OCI-LY1 (cell line): ENCODE measurements at regions not wholly inside any gene's neighbourhood (a gene's known extent, or its start where the extent isn't known, plus 50 kb on each side); places are given as distances from the start of the nearest gene placed in this dataset.

ENCODE experiments used
- H2AFZ ChIP-seq: fragments of 200-600 bp; sonication (generic), shearing (Covaris generic); 2 replicates; pipeline ENCODE4 v1.6.0; 2014; ENCODE audit warnings: antibody characterized with exemption, mild to moderate bottlenecking, low read length
- H3F3A ChIP-seq: fragments of 200-600 bp; sonication (generic), shearing (Covaris generic); 2 replicates; pipeline ENCODE4 v1.6.0; 2014; ENCODE audit warnings: mild to moderate bottlenecking, antibody characterized with exemption, low read length, moderate library complexity; ENCODE audit not compliant: insufficient read depth
- H3K27ac ChIP-seq: fragments of 200-600 bp; sonication (generic); 2 replicates; pipeline ENCODE4 v1.5.1; 2014; ENCODE audit warnings: low read length, mixed run types, mild to moderate bottlenecking, low read depth; ENCODE audit not compliant: poor library complexity, severe bottlenecking
- H3K27me3 ChIP-seq: fragments of 200-600 bp; sonication (generic); 2 replicates; pipeline ENCODE4 v1.6.0; 2014; ENCODE audit warnings: antibody characterized with exemption, mild to moderate bottlenecking, low read length, moderate library complexity; ENCODE audit not compliant: insufficient read depth
- H3K36me3 ChIP-seq: fragments of 200-600 bp; sonication (generic); 2 replicates; pipeline ENCODE4 v1.6.1; 2014; ENCODE audit warnings: mild to moderate bottlenecking, antibody characterized with exemption, low read length, moderate library complexity, mixed read lengths; ENCODE audit not compliant: insufficient read depth
- H3K4me1 ChIP-seq: fragments of 200-600 bp; sonication (generic); 2 replicates; pipeline ENCODE4 v1.5.1; 2014; ENCODE audit warnings: mild to moderate bottlenecking, low read length, moderate library complexity; ENCODE audit not compliant: insufficient read depth, severe bottlenecking
- H3K4me2 ChIP-seq: fragments of 200-600 bp; sonication (generic), shearing (Covaris generic); 2 replicates; pipeline ENCODE4 v1.6.1; 2014; ENCODE audit warnings: low read length
- H3K4me3 ChIP-seq: fragments of 200-600 bp; sonication (generic); 2 replicates; pipeline ENCODE4 v1.5.1; 2014; ENCODE audit warnings: low read length, low read depth, mild to moderate bottlenecking, mixed read lengths; ENCODE audit not compliant: poor library complexity, severe bottlenecking
- H3K79me2 ChIP-seq: fragments of 200-600 bp; shearing (Covaris generic); 2 replicates; pipeline ENCODE4 v1.6.1; 2016; ENCODE audit warnings: mixed run types, low read length, mixed read lengths; ENCODE audit not compliant: insufficient read depth
- H3K9ac ChIP-seq: fragments of 200-600 bp; sonication (generic), shearing (Covaris generic); 2 replicates; pipeline ENCODE4 v1.6.1; 2014; ENCODE audit warnings: mild to moderate bottlenecking, low read length, mixed read lengths
- H3K9me2 ChIP-seq: fragments of 200-600 bp; sonication (generic), shearing (Covaris generic); 2 replicates; pipeline ENCODE4 v1.6.1; 2014; ENCODE audit warnings: low read depth, mild to moderate bottlenecking, low read length, mixed read lengths
- H3K9me3 ChIP-seq: fragments of 200-600 bp; shearing (Covaris generic); 2 replicates; pipeline ENCODE4 v1.6.1; 2014; ENCODE audit warnings: low read length, mixed read lengths
- H4K20me1 ChIP-seq: fragments of 200-600 bp; sonication (generic), shearing (Covaris generic); 2 replicates; pipeline ENCODE4 v1.6.0; 2016; ENCODE audit warnings: mild to moderate bottlenecking, low read length; ENCODE audit not compliant: insufficient read depth
- CTCF ChIP-seq: fragments of 200-600 bp; sonication (generic), shearing (Covaris generic); IDR thresholded peaks from 2 replicates; pipeline ENCODE4 v1.5.1; 2017; ENCODE audit warnings: mild to moderate bottlenecking, antibody characterized with exemption, low read length, moderate library complexity, mixed read lengths
- EZH2 ChIP-seq: fragments of 200-600 bp; sonication (generic), shearing (Covaris generic); IDR thresholded peaks from 2 replicates; pipeline ENCODE4 v1.8.0; 2017; ENCODE audit warnings: borderline replicate concordance, mixed run types, mild to moderate bottlenecking, antibody characterized with exemption, low read length, moderate library complexity, mixed read lengths

GRCh38 chr7:16078076-16078952 lies 343.0 kb downstream of the CRPPA start:
- H3K9ac ChIP-seq, result no peak overlapping the region
- H2AFZ ChIP-seq, result no peak overlapping the region
- H3K4me2 ChIP-seq, result no peak overlapping the region
- no peaks in the 10 kb centered on the region for H3K27me3 ChIP-seq
- H3K4me1 ChIP-seq, result no peaks in the 10 kb centered on the region
- no peak overlapping the region for H3K4me3 ChIP-seq
- TF ChIP-seq CTCF (peak; percentile 80), EZH2 (no peak)
- no peaks in the 10 kb centered on the region for H3K9me2 ChIP-seq
- H3K9me3 ChIP-seq, result no peaks in the 10 kb centered on the region
- H3K79me2 ChIP-seq, result no peaks in the 10 kb centered on the region
- H3K36me3 ChIP-seq, result no peaks in the 10 kb centered on the region
- no peaks in the 10 kb centered on the region for H4K20me1 ChIP-seq
- H3F3A ChIP-seq, result no peaks in the 10 kb centered on the region
- H3K27ac ChIP-seq, result no peak overlapping the region

- H3K27ac ChIP-seq, result no peak overlapping the region
- no peaks in the 10 kb centered on the region for H3K4me1 ChIP-seq
- H2AFZ ChIP-seq, result no peak overlapping the region
- no peaks in the 10 kb centered on the region for H3K79me2 ChIP-seq
- H3K4me3 ChIP-seq, result no peak overlapping the region
- H3K9ac ChIP-seq, result no peak overlapping the region
- no peaks in the 10 kb centered on the region for H3K9me3 ChIP-seq
- peak; percentile 80 for TF ChIP-seq CTCF
- no peak for TF ChIP-seq EZH2
- H3K36me3 ChIP-seq, result no peaks in the 10 kb centered on the region
- H4K20me1 ChIP-seq, result no peaks in the 10 kb centered on the region
- no peaks in the 10 kb centered on the region for H3K27me3 ChIP-seq
- H3K4me2 ChIP-seq, result no peak overlapping the region
- H3F3A ChIP-seq, result no peaks in the 10 kb centered on the region
- H3K9me2 ChIP-seq, result no peaks in the 10 kb centered on the region
These were observed 350.0 kb downstream of the CRPPA start for GRCh38 chr7:16071246-16071857.

- Histone ChIP-seq H2AFZ (no peak overlapping the region), H3K79me2 (no peaks in the 10 kb centered on the region), H3K4me2 (no peak overlapping the region), H3K27me3 (no peaks in the 10 kb centered on the region), H3K4me1 (no peaks in the 10 kb centered on the region), H3K36me3 (no peaks in the 10 kb centered on the region), H3K27ac (no peak overlapping the region), H3K9me3 (no peaks in the 10 kb centered on the region), H3K4me3 (no peak overlapping the region), H3K9me2 (no peaks in the 10 kb centered on the region), H3K9ac (no peak overlapping the region), H4K20me1 (no peaks in the 10 kb centered on the region), H3F3A (no peaks in the 10 kb centered on the region)
- no peak for TF ChIP-seq CTCF
These were observed 350.5 kb downstream of the CRPPA start for GRCh38 chr7:16070806-16071205.
